ENCODE measurements at regions not wholly inside any gene's neighbourhood (a gene's known extent, or its start where the extent isn't known, plus 50 kb on each side); places are given as distances from the start of the nearest gene placed in this dataset.

DNA sequence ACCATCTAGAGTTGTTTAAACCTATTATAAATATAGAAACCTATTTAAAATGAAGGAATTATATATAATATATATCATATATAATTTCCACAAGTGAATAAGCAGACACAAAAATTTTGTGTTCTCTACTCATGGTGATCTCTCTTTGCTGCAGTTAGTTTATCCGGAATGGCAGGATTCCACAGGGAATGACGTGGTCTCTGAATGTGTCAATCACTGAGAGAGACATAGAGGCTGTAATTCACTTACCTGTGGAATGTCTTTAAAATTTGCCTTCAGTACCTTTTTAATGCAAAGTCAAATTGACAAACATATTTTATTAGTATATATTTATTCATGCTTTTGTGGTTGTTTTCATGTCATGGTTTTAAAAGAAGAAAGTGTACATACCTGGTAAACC is 669.3 kb downstream of the NLGN4X start:
- Histone ChIP-seq H3K27ac (no peak overlapping the region), H3K36me3 (no peaks in the 10 kb centered on the region), H3K27me3 (replicated peaks) (no peaks in the 10 kb centered on the region)

GRCh38 chrX:5549512-5549911 is 679.2 kb downstream of the NLGN4X start:
- DNase-seq (ENCODE audit: low read depth in 1 of 2, low spot score in 2 of 2): no peak
- Histone ChIP-seq H3K4me3 (no peak overlapping the region), H3K27me3 (replicated peaks) (no peaks in the 10 kb centered on the region), H3K36me3 (no peaks in the 10 kb centered on the region), H3K4me1 (replicated peaks) (no peaks in the 10 kb centered on the region), H3K9me3 (replicated peaks) (no peaks in the 10 kb centered on the region), H3K27ac (no peak overlapping the region)

More for the DNA sequence above, 669.3 kb downstream of the NLGN4X start:
- no peaks in the 10 kb centered on the region for H3K4me1 ChIP-seq (replicated peaks)
- no peak for DNase-seq (ENCODE audit: low read depth in 1 of 2, low spot score in 2 of 2)
- H3K4me3 ChIP-seq: no peak overlapping the region
- no peaks in the 10 kb centered on the region for H3K9me3 ChIP-seq (replicated peaks)

DNA sequence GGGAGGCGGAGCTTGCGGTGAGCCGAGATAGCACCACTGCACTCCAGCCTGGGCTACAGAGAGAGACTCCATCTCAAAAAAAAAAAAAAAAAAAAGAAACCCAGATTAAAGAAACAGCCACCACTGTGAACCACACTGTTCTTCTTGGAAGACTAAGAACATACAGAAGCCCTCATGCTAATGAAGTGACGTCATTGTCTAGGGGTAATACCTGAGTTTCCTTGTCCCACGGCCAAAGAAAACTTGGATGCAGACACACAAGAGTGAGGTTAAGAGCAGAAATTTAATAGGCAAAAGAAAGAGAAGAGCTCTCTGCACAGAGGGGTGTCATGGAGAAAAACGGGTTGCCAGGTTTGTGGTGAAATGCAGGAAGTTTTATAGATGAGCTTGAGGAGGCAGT is 691.6 kb downstream of the NLGN4X start:
- H3K9me3 ChIP-seq (replicated peaks): no peaks in the 10 kb centered on the region
- H3K27ac ChIP-seq: no peak overlapping the region
- H3K4me1 ChIP-seq (replicated peaks): no peaks in the 10 kb centered on the region
- H3K36me3 ChIP-seq: no peaks in the 10 kb centered on the region
- no peak for DNase-seq (ENCODE audit: low read depth in 1 of 2, low spot score in 2 of 2)
- no peaks in the 10 kb centered on the region for H3K27me3 ChIP-seq (replicated peaks)
- H3K4me3 ChIP-seq: no peak overlapping the region

GRCh38 chrX:5536261-5536660 is 692.4 kb downstream of the NLGN4X start:
- no peak for DNase-seq (ENCODE audit: low read depth in 1 of 2, low spot score in 2 of 2)
- Histone ChIP-seq H3K9me3 (replicated peaks) (no peaks in the 10 kb centered on the region), H3K27ac (no peak overlapping the region), H3K27me3 (replicated peaks) (no peaks in the 10 kb centered on the region), H3K36me3 (no peaks in the 10 kb centered on the region), H3K4me3 (no peak overlapping the region), H3K4me1 (replicated peaks) (no peaks in the 10 kb centered on the region)

DNA sequence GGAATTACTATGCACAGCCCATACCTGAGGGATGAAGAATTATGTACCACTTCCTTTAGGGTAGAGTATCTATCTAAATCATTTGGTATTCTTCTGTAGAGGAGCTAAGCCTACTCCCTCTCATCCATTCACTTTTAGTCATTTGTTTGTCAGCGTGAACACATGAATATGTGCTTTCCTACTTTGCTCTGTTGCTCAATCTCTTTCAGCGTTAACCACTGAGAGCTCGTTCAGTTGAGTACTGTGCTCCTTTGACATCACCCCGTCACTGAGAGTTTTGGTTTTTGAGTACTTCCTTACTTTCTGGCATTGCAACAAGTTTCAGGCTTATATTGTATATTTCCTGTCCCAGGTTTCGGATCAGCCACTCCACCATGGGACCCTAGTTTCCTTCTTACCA is 700.6 kb downstream of the NLGN4X start:
- no peak for DNase-seq (ENCODE audit: low read depth in 1 of 2, low spot score in 2 of 2)
- H3K4me3 ChIP-seq: no peak overlapping the region
- no peaks in the 10 kb centered on the region for H3K36me3 ChIP-seq
- no peaks in the 10 kb centered on the region for H3K27me3 ChIP-seq (replicated peaks)
- H3K4me1 ChIP-seq (replicated peaks): no peaks in the 10 kb centered on the region
- H3K27ac ChIP-seq: no peak overlapping the region
- H3K9me3 ChIP-seq (replicated peaks): no peaks in the 10 kb centered on the region

DNA sequence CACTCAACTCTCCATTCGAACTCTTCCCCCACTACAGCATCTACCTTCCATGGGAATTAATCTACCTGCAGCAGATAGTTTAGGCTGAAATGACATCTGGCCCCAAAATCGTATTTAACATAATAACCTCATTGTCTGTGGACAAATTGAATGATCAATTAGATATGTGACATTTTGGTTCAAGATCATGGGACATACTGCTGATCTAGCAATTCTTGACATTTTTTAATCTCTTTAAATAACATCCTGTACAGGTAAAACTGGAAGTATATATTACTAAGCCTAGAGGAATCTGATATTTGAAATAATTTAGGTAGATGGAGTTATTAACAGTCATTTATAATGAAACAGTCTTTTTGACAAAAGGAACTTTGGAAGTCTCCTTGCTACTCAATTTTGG is 702.5 kb downstream of the NLGN4X start:
- no peaks in the 10 kb centered on the region for H3K4me1 ChIP-seq (replicated peaks)
- no peak overlapping the region for H3K27ac ChIP-seq
- no peaks in the 10 kb centered on the region for H3K36me3 ChIP-seq
- H3K9me3 ChIP-seq (replicated peaks): no peaks in the 10 kb centered on the region
- DNase-seq (ENCODE audit: low read depth in 1 of 2, low spot score in 2 of 2): no peak
- H3K27me3 ChIP-seq (replicated peaks): no peaks in the 10 kb centered on the region
- H3K4me3 ChIP-seq: no peak overlapping the region

GRCh38 chrX:5490786-5491563 is 737.7 kb downstream of the NLGN4X start:
- DNase-seq (ENCODE audit: low read depth in 1 of 2, low spot score in 2 of 2): no peak
- Histone ChIP-seq H3K27ac (no peak overlapping the region), H3K4me3 (no peak overlapping the region), H3K36me3 (no peaks in the 10 kb centered on the region), H3K9me3 (replicated peaks) (no peaks in the 10 kb centered on the region), H3K27me3 (replicated peaks) (no peaks in the 10 kb centered on the region), H3K4me1 (replicated peaks) (no peaks in the 10 kb centered on the region)

DNA sequence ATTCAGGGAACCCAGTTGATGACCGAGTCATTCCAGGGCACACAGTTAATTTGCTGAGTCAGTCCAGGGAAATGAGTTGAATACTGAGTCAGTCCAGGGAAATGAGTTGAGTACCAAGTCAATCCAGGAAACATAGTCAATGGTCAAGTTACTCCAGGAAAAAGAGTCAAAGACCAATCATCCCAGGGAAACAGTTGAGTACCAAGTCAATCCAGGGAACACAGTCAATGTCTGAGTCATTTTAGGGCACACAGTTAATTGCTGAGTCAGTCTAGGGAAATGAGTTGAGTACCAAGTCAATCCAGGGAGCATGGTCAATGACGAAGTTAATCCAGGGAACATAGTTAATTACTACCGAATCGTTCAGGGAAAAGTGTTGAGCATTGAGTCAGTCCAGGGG is 754.4 kb downstream of the NLGN4X start:
- no peak for DNase-seq (ENCODE audit: low read depth in 1 of 2, low spot score in 2 of 2)
- Histone ChIP-seq H3K27me3 (replicated peaks) (no peaks in the 10 kb centered on the region), H3K4me3 (no peak overlapping the region), H3K27ac (no peak overlapping the region), H3K4me1 (replicated peaks) (no peaks in the 10 kb centered on the region), H3K9me3 (replicated peaks) (no peaks in the 10 kb centered on the region), H3K36me3 (no peaks in the 10 kb centered on the region)

DNA sequence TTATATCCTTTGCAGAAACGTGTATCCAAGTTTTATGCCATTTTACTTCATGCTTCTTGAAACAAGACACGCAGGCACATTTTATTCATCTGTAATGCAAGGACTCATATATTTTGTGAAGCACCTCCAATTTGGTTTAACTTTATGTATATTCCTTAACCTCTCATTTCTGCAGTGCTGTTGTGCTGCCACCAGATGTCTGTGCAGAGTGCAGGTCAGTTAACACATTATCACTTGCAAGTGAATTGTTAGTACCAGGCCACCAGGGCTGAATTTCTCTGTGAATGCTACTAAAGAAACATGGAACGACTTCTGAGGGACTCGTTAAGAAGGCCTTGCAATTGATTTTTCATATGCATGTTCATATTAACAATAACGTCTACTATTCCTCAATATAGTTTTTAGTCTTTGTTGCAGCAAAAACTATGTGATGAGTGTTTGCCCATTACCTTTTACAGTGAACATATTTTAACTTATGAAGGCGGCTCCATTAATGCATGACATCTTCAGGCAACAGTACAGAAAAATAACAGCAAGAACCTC is 770.3 kb downstream of the NLGN4X start:
- DNase-seq (ENCODE audit: low read depth in 1 of 2, low spot score in 2 of 2): no peak
- H3K27me3 ChIP-seq (replicated peaks): no peaks in the 10 kb centered on the region
- no peak overlapping the region for H3K27ac ChIP-seq
- H3K36me3 ChIP-seq: no peaks in the 10 kb centered on the region
- no peak overlapping the region for H3K4me3 ChIP-seq
- no peaks in the 10 kb centered on the region for H3K9me3 ChIP-seq (replicated peaks)
- no peaks in the 10 kb centered on the region for H3K4me1 ChIP-seq (replicated peaks)

GRCh38 chrX:5449323-5449722 is 779.3 kb downstream of the NLGN4X start:
- Histone ChIP-seq H3K27me3 (replicated peaks) (no peaks in the 10 kb centered on the region), H3K27ac (no peak overlapping the region), H3K36me3 (no peaks in the 10 kb centered on the region), H3K4me3 (no peak overlapping the region), H3K9me3 (replicated peaks) (no peaks in the 10 kb centered on the region), H3K4me1 (replicated peaks) (no peaks in the 10 kb centered on the region)
- no peak for DNase-seq (ENCODE audit: low read depth in 1 of 2, low spot score in 2 of 2)

DNA sequence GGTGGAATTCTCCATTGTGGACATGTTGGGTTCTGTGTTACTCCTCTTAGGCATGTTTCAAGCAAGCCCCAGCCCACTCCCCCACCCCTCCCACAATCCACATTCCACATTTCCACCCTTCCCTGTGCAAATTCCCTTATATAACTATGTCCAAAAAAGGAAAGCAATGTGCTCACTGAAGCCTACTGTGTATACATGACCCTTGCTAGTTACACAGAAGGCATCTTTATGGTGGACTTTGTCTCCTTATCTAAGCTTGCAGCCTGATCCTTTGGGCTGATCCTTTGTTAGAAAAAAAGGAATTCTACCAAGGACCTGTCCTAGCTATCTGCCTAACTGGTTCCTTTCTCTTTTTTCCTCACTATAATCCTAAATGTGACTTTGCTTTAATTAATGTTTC is 796.8 kb downstream of the NLGN4X start:
- Histone ChIP-seq H3K36me3 (no peaks in the 10 kb centered on the region), H3K27ac (no peak overlapping the region), H3K4me3 (no peak overlapping the region), H3K27me3 (replicated peaks) (no peaks in the 10 kb centered on the region), H3K9me3 (replicated peaks) (no peaks in the 10 kb centered on the region), H3K4me1 (replicated peaks) (no peaks in the 10 kb centered on the region)
- no peak for DNase-seq (ENCODE audit: low read depth in 1 of 2, low spot score in 2 of 2)

GRCh38 chrX:5425119-5425518 is 803.5 kb downstream of the NLGN4X start:
- no peaks in the 10 kb centered on the region for H3K4me1 ChIP-seq (replicated peaks)
- no peaks in the 10 kb centered on the region for H3K27me3 ChIP-seq (replicated peaks)

DNA sequence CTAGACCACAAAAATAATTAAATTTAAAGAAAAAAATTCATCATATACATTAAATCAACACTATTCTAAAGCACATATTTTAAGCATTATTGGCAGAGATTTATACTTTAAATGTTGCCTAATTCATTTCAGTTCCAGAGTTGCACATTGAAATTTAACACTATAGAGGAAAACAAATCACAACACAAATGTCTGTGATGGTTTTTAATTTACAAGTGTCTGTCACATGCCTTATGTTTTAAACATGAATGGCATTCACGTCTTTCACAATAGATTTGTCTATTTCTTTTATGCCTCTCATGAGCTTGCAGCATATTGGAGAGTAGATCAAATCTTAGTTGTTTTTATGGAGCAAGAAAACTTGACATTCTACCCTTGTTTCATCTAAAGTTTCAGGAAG is 811.3 kb downstream of the NLGN4X start:
- Histone ChIP-seq H3K27ac (no peak overlapping the region), H3K4me1 (replicated peaks) (no peaks in the 10 kb centered on the region), H3K9me3 (replicated peaks) (no peaks in the 10 kb centered on the region), H3K27me3 (replicated peaks) (no peaks in the 10 kb centered on the region), H3K4me3 (no peak overlapping the region), H3K36me3 (no peaks in the 10 kb centered on the region)
- no peak for DNase-seq (ENCODE audit: low read depth in 1 of 2, low spot score in 2 of 2)

More at GRCh38 chrX:5425119-5425518, 803.5 kb downstream of the NLGN4X start:
- H3K27ac ChIP-seq: no peak overlapping the region
- no peak overlapping the region for H3K4me3 ChIP-seq
- H3K9me3 ChIP-seq (replicated peaks): no peaks in the 10 kb centered on the region
- no peaks in the 10 kb centered on the region for H3K36me3 ChIP-seq
- DNase-seq (ENCODE audit: low read depth in 1 of 2, low spot score in 2 of 2): no peak

- H3K27ac ChIP-seq: no peak overlapping the region
- no peaks in the 10 kb centered on the region for H3K27me3 ChIP-seq (replicated peaks)
- H3K4me1 ChIP-seq (replicated peaks): no peaks in the 10 kb centered on the region
- H3K4me3 ChIP-seq: no peak overlapping the region
- DNase-seq (ENCODE audit: low read depth in 1 of 2, low spot score in 2 of 2): no peak
- no peaks in the 10 kb centered on the region for H3K9me3 ChIP-seq (replicated peaks)
- no peaks in the 10 kb centered on the region for H3K36me3 ChIP-seq
Measured at GRCh38 chrX:5415738-5416137, 812.9 kb downstream of the NLGN4X start.

- H3K4me1 ChIP-seq (replicated peaks): no peaks in the 10 kb centered on the region
- no peak for DNase-seq (ENCODE audit: low read depth in 1 of 2, low spot score in 2 of 2)
- no peak overlapping the region for H3K27ac ChIP-seq
- H3K36me3 ChIP-seq: no peaks in the 10 kb centered on the region
- no peaks in the 10 kb centered on the region for H3K27me3 ChIP-seq (replicated peaks)
- H3K4me3 ChIP-seq: no peak overlapping the region
- H3K9me3 ChIP-seq (replicated peaks): no peaks in the 10 kb centered on the region
Measured at GRCh38 chrX:5409106-5409505, 819.6 kb downstream of the NLGN4X start.

Data from SJSA1 (cell line).